Endothelial cell of umbilical vein (primary cell): ENCODE measurements at regions not wholly inside any gene's neighbourhood (a gene's known extent, or its start where the extent isn't known, plus 50 kb on each side); places are given as distances from the start of the nearest gene placed in this dataset.

Experiments used
- BruUV-seq: library from RNA; stranded (reverse); fragments of 400-500 nt; replicated peaks from 2 replicates; lab custom pipeline; 2021; lab: Mats Ljungman, UMichigan
- CTCF ChIA-PET: fragments of 300-600, 350-600 bp; sonication (Branson Sonifier 250); formaldehyde crosslinking; loops from one replicate; lab custom pipeline; 2021; ENCODE audit warnings: antibody characterized with exemption, inconsistent platforms; lab: Charles Lee
- POLR2A ChIA-PET: fragments of 300-600, 350-600 bp; sonication (Branson Sonifier 250); formaldehyde crosslinking; loops from one replicate; lab custom pipeline; 2021; ENCODE audit warnings: antibody characterized with exemption, inconsistent platforms; lab: Charles Lee
- DNase-seq: peaks from one replicate; pipeline ENCODE4 v3.0.0-alpha.2; 2011; ENCODE audit warnings: low read depth, low spot score
- FAIRE-seq: peaks from 2 replicates; lab custom pipeline; 2011; peaks lifted over from hg19 to GRCh38; lab: Jason Lieb, UNC
- H2AFZ ChIP-seq: 2 replicates; pipeline ENCODE4 v1.6.0; 2012; ENCODE audit warnings: low read depth, low read length, control low read depth, inconsistent platforms
- H3K27ac ChIP-seq: 2 replicates; pipeline ENCODE4 v1.5.1; 2011; ENCODE audit warnings: low read depth, mild to moderate bottlenecking, control low read depth, low read length, moderate library complexity; ENCODE audit not compliant: insufficient read depth
- H3K27me3 ChIP-seq, 2 experiments: 2 replicates each; pipeline versions ENCODE4 v1.6.0 to v1.6.1; 2011; ENCODE audit warnings: low read length in 2 of 2, mixed read lengths in 1 of 2; ENCODE audit not compliant: control insufficient read depth in 2 of 2, insufficient read depth in 2 of 2
- H3K36me3 ChIP-seq, 2 experiments: 2 replicates in 1 of 2; 3 replicates in 1 of 2; pipeline ENCODE4 v1.5.1; 2011; ENCODE audit warnings: low read length in 2 of 2, mild to moderate bottlenecking in 1 of 2, moderate library complexity in 1 of 2; ENCODE audit not compliant: control insufficient read depth in 2 of 2, insufficient read depth in 2 of 2; ENCODE audit errors: extremely low read depth in 1 of 2
- H3K4me1 ChIP-seq: 3 replicates; pipeline ENCODE4 v1.5.1; 2011; ENCODE audit warnings: mild to moderate bottlenecking, low read length; ENCODE audit not compliant: control insufficient read depth, insufficient read depth; ENCODE audit errors: extremely low read depth
- H3K4me2 ChIP-seq: 2 replicates; pipeline ENCODE4 v1.6.1; 2011; ENCODE audit warnings: low read length, control low read depth, mixed read lengths; ENCODE audit not compliant: insufficient read depth
- H3K4me3 ChIP-seq, 3 experiments: fragments of 200-600 bp in 1 of 3; sonication (generic), shearing (Covaris generic) in 1 of 3; replicated peaks in 1 of 3; 2 replicates each; pipeline ENCODE4 v1.5.1; 2011 to 2016; ENCODE audit warnings: control low read depth in 3 of 3, low read length in 3 of 3, mild to moderate bottlenecking in 2 of 3, inconsistent platforms in 1 of 3, low read depth in 1 of 3, moderate library complexity in 1 of 3; ENCODE audit not compliant: insufficient read depth in 1 of 3
- H3K79me2 ChIP-seq: 2 replicates; pipeline ENCODE4 v1.6.0; 2012; ENCODE audit warnings: low read length, inconsistent platforms; ENCODE audit not compliant: control insufficient read depth, insufficient read depth
- H3K9ac ChIP-seq: replicated peaks from 2 replicates; pipeline ENCODE3; 2011; ENCODE audit warnings: low read length, control low read depth; ENCODE audit not compliant: insufficient read depth; ENCODE audit errors: extremely low read depth
- H3K9me1 ChIP-seq: replicated peaks from 3 replicates; pipeline ENCODE4 v1.6.0; 2011; ENCODE audit warnings: mild to moderate bottlenecking, low read length; ENCODE audit not compliant: control insufficient read depth, insufficient read depth; ENCODE audit errors: extremely low read depth
- H3K9me3 ChIP-seq: replicated peaks from 2 replicates; pipeline ENCODE4 v1.5.1; 2012; ENCODE audit warnings: low read length, inconsistent platforms; ENCODE audit not compliant: control insufficient read depth, insufficient read depth
- H4K20me1 ChIP-seq: replicated peaks from 2 replicates; pipeline ENCODE3; 2011; ENCODE audit warnings: mild to moderate bottlenecking, low read length; ENCODE audit not compliant: control insufficient read depth, insufficient read depth; ENCODE audit errors: extremely low read depth
- CTCF ChIP-seq, 2 donors: IDR thresholded peaks; 1 replicate in 1 of 2; 2 replicates in 1 of 2; pipeline ENCODE4 v1.5.1; 2011; ENCODE audit warnings: low read length in 2 of 2, mild to moderate bottlenecking in 2 of 2, moderate library complexity in 2 of 2, control low read depth in 1 of 2, inconsistent platforms in 1 of 2, low read depth in 1 of 2; ENCODE audit not compliant: insufficient read depth in 1 of 2; ENCODE audit errors: extremely low read depth in 1 of 2
- EZH2 ChIP-seq: IDR thresholded peaks from 2 replicates; pipeline ENCODE4 v1.6.1; 2012; ENCODE audit warnings: borderline replicate concordance, low read depth, mild to moderate bottlenecking, moderate library complexity, low read length, inconsistent platforms; ENCODE audit not compliant: severe bottlenecking
- FOS ChIP-seq: IDR thresholded peaks from 2 replicates; pipeline ENCODE4 v1.6.1; 2011; ENCODE audit warnings: mild to moderate bottlenecking, low read length, moderate library complexity, borderline replicate concordance; ENCODE audit not compliant: insufficient read depth
- GATA2 ChIP-seq: IDR thresholded peaks from 2 replicates; pipeline ENCODE4 v1.7.0; 2011; ENCODE audit warnings: low read depth, mild to moderate bottlenecking, moderate library complexity, mixed read lengths, low read length; ENCODE audit not compliant: insufficient read length, insufficient read depth
- JUN ChIP-seq: IDR thresholded peaks from 2 replicates; pipeline ENCODE4 v1.6.1; 2011; ENCODE audit warnings: borderline replicate concordance, low read depth; ENCODE audit not compliant: insufficient read length, insufficient read depth
- MAX ChIP-seq: IDR thresholded peaks from 2 replicates; pipeline ENCODE4 v1.6.1; 2011; ENCODE audit not compliant: insufficient read depth, insufficient read length
- MYC ChIP-seq: IDR thresholded peaks from one replicate; pipeline ENCODE4 v1.6.1; 2011; ENCODE audit warnings: mild to moderate bottlenecking, low read depth, low read length
- POLR2A ChIP-seq: IDR thresholded peaks from 2 replicates; pipeline ENCODE4 v1.6.1; 2012; ENCODE audit warnings: low read depth, mild to moderate bottlenecking, control low read depth, low read length
- POLR2AphosphoS5 ChIP-seq: IDR thresholded peaks from 2 replicates; pipeline ENCODE4 v1.6.1; 2012; ENCODE audit warnings: low read depth, mild to moderate bottlenecking, control low read depth, low read length, moderate library complexity; ENCODE audit not compliant: insufficient read depth
- dilution Hi-C: fragments of 300-500 bp; cut with MboI; formaldehyde crosslinking; loops from one replicate; pipeline ENCODE4 v1.15.0; 2019; ENCODE audit warnings: low sequenced_read_pairs; ENCODE audit not compliant: extremely low pct_ligation_motif_present
- intact Hi-C: fragments of 100-400 bp; cut with micrococcal nuclease; formaldehyde crosslinking; loops from one replicate; pipeline ENCODE4 v1.10.0; 2022

DNA sequence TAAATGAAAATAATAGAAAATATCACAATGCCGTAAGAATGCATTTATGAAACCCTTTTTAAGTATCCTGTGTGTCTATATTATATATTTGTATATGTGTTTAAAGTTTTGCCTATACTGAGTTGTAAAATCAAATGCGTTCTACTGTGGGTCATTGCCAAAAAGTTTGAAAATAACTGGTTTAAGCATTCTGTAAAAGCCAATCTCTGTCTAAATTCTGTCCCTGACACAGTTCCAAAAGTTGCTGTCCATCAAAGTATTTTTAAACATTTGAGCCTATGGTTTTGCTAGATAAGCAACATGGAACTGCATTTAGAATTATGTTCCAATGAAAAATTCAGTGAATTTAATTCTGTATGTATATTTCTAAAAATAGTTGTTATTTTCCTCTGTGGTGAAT, 1360.4 kb upstream of the CRIM1 start:
- no TSS peak for BruUV-seq
- no peak overlapping the region for H3K9ac ChIP-seq
- H2AFZ ChIP-seq = no peak overlapping the region
- no peaks in the 10 kb centered on the region for H3K79me2 ChIP-seq
- H3K9me3 ChIP-seq = no peaks in the 10 kb centered on the region
- CTCF ChIA-PET = no interaction called here
- no peaks in the 10 kb centered on the region for H3K36me3 ChIP-seq
- no peak overlapping the region for H3K4me2 ChIP-seq
- H3K4me1 ChIP-seq = no peaks in the 10 kb centered on the region
- DNase-seq (no peak), FAIRE-seq (no peak)
- TF ChIP-seq EZH2 (no peak), POLR2A (no peak), JUN (no peak), GATA2 (no peak), POLR2AphosphoS5 (no peak), MYC (no peak), CTCF (IDR thresholded peaks at IDR 0.05; ENCODE audit: extremely low read depth in 1 of 2, insufficient read depth in 1 of 2, low read depth in 1 of 2, low read length in 2 of 2) (no peak), MAX (no peak), FOS (no peak)
- no peak overlapping the region for H3K27ac ChIP-seq
- no peaks in the 10 kb centered on the region for H3K27me3 ChIP-seq
- no peaks in the 10 kb centered on the region for H4K20me1 ChIP-seq
- dilution Hi-C loops (no loop called here), intact Hi-C loops (no loop called here)
- H3K4me3 ChIP-seq = no peak overlapping the region
- POLR2A ChIA-PET = no interaction called here
- H3K9me1 ChIP-seq = no peaks in the 10 kb centered on the region
